ENCODE measurements at regions not wholly inside any gene's neighbourhood (a gene's known extent, or its start where the extent isn't known, plus 50 kb on each side); places are given as distances from the start of the nearest gene placed in this dataset.
"Not testable (repeated sequence)": the region's sequence is repeated elsewhere in the genome, so short reads cannot be mapped to it uniquely, and the experiment has no call there.

DNA sequence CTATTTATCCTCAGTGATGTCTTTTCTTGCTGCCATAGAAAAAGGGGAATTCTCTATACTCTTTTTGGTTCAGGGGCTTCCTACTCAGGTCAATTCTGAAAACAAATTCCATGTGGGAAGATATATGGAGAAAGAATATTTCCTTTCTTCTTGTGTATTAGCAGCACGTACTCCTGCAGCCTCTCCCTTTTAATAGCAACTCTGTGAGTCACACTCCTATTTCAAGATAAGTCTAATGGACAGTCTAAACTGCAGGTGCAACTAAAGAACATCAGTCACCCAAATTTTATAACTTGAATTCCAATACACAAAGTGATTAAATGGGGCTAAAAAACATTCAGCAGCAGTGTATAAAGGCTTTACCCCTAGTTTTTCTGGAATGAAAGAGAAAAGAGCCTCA, 942.2 kb downstream of the CNTNAP5 start:
- DNase-seq (ENCODE audit: low spot score) = no peak

DNA sequence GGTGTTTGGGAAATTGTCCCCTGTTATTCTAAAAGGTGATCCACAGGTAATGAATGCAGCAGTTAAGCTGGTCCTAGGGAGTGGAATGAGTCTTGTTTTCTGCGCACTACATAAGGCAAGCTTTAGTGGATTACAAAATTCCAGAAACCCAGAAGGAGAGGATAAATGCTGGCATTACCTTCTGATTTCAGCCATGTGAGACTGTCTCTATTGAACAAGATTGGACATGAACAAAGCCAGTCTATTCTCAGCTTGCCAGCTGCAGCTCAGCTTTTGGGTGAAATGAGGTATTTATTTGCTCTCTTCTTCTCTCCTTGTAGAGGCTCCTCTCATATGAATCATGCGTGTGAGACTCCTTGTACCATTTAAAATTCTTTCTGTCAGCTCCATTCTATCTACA, 944.9 kb downstream of the CNTNAP5 start:
- DNase-seq (ENCODE audit: low spot score) = no peak

DNA sequence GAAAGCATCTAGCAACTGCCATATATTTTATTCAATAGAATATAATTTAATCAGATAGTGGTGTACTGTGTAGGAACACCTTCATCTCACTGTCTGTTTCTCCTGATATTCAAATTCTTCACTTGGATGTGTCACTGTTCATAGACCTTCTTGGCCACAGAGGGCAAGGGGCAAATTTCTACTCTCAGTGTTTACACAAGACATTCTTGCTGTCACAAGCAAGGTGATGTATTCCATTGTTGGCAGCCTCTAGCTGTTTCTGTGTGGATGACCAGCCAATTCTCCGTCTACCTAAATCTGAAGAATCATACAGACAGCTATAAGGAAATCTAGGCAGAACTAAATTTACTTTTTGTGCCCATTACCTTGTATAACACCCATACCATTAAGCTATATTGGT, 948.3 kb downstream of the CNTNAP5 start:
- no peak for DNase-seq (ENCODE audit: low spot score)

DNA sequence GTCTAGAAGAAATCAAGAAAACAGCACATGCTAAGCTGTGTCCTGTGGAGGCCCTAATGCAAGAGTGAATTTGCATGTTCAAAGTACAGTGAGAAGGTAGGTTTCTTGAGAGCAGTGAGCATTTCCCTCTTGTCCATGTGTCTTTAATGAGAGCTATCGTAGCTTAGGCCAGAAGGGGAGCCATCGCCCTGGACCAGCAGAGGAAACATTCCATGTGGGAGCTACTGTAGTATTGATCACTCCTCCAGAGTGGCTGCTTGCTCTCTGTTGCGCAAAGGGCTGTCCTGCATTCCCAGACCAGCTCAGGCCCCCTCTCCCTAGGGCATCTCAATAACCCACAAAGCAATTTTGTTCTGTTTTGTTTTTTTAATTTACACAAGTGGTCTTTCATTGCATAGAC, 950.1 kb downstream of the CNTNAP5 start:
- DNase-seq (ENCODE audit: low spot score) = no peak

DNA sequence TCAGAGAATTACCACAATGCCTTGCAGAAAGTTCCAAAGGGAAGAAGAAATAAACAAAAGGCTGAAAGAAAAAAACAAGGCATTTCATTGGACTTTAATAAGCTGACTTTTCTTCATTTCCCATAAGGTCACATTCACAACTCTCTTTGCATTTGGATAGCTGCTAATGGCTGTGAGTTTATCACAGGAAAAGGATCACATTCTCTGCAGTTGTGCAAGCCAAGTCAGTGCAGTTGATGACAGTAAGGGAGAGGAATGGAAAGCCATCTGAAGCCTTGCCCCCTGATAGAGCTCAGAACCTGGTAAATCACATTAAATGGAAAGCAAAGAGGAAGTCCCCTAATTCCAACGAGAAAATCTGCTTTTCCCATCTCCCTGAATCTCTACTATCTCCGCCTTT, 950.6 kb downstream of the CNTNAP5 start:
- no peak for DNase-seq (ENCODE audit: low spot score)

DNA sequence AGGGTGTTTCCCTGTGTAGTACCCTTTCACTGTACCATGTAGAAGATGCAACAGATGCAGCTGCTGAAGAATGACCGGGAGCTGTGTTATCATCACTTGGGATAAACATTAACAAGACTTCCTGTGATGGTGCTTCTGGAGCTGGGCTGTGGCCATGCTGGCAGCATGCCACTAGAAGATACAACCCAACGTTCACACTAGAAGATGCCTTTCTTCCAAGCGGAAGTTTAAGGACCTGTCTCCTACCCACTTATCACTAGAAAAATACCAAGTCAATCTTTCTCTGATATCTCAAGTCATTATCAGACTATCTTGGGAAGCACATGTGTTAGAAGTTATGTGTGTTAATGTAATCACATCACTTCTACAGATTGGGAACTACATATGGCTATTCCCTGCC, 953.5 kb downstream of the CNTNAP5 start:
- no peak for DNase-seq (ENCODE audit: low spot score)

DNA sequence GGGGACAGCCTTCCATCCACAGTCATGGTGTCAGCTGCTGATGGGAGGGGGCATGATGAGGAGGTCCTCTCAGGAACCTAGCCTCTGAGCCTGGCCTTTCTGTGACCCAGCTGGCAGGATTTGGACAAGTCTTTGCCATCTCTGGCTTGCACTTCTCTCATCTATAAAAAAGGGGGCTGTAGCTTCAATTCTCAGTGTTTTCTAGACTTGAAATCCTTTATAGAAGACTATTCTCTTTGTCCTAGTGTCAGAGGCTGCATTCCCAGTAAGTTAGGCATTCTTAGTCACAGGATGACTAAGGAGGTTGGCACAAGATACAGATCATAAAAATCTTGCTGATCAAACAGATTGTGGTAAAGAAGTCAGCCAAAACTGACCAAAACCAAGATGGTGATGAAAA, 958.5 kb downstream of the CNTNAP5 start:
- no peak for DNase-seq (ENCODE audit: low spot score)

DNA sequence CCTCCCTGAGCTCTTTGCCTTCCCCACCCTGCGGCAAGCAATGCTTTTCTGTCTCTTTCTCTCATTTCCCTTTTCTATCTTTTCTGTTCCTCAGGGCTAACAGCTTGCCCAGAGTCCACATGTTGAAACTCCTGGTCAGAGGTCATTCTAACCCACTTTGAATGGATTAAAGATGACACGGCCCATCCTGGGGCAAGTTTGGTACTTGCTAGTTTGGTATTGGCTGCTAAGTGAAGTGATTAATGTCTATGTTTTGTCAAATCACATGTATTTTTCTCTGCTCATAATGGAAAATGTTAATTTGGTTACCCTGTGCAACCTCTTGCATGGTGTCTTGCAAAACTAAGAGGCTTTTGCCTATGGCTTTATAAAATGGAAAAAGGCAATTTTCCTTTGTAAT, 960.2 kb downstream of the CNTNAP5 start:
- DNase-seq (ENCODE audit: low spot score) = no peak

DNA sequence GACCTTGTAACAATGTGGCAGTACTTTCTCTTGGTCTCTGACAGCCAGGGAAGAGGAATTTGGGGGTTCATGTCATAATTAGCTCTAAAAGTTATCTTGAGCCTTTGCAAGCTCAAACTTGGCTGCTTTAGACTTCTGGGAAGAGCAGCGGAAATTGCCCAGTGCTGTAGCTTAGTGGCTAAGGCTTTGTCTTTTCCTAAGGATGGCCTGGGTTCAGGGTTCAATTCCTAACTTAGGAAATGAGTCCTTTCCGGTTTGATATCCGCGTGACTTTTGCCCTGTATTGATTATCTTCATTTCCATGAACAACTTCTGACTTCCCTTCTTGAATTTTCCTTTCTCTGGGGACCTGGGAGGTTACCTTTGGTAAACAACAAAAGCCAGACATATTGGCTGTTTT, 961.0 kb downstream of the CNTNAP5 start:
- no peak for DNase-seq (ENCODE audit: low spot score)

DNA sequence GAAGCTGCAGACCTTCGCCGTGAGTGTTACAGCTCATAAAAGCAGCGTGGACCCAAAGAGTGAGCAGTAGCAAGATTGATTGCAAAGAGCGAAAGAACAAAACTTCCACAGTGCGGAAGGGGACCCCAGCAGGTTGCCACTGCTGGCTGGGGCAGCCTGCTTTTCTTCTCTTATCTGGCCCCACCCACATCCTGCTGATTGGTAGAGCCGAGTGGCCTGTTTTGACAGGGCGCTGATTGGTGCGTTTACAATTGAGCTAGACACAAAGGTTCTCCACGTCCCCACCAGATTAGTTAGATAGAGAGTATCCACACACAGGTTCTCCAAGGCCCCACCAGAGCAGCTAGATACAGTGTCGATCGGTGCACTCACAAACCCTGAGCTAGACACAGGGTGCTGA, 961.8 kb downstream of the CNTNAP5 start:
- DNase-seq (ENCODE audit: low spot score) = not testable (repeated sequence)

DNA sequence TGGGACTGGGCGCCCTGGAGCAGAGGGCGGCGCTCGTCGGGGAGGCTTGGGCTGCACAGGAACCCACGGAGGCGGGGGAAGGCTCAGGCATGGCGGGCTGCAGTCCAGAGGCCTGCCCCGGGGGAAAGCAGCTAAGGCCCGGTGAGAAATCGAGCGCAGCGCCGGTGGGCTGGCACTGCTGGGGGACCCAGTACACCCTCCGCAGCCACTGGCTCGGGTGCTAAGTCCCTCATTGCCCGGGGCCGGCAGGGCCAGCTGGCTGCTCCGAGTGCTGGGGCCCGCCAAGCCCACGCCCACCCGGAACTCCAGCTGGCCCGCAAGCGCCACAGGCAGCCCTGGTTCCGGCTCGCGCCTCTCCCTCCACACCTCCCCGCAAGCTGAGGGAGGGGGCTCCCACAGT, 962.3 kb downstream of the CNTNAP5 start:
- DNase-seq (ENCODE audit: low spot score) = not testable (repeated sequence)

DNA sequence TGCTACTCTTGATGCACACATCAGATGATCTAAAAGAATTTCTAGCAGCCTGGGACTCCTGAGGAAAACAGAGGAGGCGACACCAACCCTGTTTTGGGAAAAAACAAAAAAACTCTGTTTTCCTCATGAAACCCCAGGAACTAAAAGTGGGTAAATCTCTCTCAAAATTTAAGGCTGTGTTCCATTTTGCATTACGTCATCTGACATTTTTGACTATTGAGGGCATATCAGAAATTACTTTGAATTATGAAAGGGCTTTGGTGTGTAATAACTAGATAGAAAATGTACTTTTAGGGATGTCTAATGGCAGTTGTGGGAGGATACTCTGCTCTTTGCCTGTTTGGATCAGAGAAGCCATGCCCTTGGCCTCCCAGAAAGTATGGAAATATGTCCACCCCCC, 963.0 kb downstream of the CNTNAP5 start:
- no peak for DNase-seq (ENCODE audit: low spot score)

DNA sequence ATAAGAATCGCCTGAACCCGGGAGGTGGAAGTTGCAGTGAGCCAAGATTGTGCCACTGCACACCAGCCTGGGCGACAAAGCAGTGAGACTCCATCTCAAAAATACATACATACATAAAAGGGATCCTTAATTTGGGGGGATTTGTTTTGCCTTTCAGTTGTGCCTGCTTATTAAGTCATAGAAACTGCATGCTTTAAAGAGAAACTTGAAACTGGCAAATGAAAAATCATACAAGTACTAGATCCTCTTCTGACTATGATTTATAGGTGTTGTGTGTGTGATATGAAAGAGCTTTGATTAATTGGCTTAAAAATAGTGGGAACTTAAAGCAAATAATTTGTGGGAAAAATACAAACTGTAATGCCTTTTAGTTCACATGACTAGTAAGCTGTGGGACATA, 963.7 kb downstream of the CNTNAP5 start:
- DNase-seq (ENCODE audit: low spot score) = no peak

DNA sequence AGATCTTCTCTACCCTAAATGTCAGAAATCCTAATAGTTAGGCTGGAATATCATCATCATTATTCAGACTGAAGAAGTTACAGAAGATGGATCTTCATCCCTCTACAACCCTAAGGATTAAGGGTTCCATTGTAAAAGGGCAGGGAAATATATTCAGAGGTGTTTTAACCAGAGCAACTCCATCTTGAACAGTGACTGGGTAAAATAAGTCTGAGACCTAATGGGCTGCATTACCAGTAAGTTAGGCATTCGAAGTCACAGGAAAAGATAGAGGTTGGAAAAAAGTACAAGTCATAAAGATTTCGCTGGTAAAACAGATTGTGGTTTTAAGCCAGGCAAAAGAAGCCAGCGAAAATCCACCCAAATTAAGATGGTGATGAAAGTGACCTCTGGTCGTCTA, 968.7 kb downstream of the CNTNAP5 start:
- no peak for DNase-seq (ENCODE audit: low spot score)

DNA sequence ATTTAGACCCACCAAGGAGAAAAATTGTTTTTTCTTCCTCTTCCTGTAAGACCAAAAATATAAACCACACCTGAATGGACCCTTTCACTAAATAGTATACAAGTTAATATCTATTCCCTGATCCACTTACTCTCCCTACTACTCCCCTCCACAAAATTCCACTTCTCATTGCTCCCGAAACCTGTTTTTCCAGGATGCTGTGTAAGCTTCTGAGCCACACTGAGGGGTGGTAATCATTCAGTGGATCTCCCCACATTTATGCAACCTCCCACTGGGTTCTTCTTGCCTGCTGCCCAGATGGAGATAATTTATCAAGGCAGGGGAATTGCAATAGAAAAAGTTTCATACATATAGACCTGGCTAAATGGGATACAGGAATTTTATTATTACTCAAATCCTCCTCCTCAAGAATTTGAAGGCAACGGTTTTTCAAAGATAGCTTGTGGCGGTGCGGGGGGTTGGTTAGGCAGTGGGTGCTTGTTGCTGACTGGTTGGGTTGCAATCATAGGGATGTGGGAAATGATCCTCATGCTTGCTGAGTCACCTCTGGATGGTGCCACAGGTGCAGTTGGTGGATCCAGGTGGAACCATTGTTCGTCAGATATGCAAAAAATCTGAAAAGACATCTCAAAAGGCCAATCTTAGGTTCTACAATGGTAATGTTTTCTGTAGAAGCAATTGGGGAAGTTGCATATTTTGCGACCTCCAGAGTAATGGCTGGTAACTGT, 970.3 kb downstream of the CNTNAP5 start:
- DNase-seq (ENCODE audit: low spot score) = no peak

DNA sequence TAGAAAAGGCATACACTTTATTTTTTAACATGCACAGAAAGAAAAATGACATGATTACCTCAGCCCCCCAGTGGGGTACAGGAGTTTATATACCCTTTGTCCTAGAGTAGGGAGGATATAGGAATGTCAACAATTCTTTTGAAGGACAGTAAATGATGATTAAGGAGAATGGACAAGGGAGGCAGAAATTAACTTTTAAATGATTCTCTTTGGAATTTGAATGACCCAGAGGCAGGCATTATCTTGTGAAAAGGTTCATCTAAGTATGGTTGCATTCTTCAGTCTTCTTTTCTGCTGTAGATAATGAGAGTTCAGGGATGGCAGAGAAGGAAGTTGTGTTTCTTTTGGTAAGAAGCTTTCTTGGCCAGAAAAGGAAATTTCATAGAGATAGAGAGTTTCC, 971.3 kb downstream of the CNTNAP5 start:
- DNase-seq (ENCODE audit: low spot score) = no peak

DNA sequence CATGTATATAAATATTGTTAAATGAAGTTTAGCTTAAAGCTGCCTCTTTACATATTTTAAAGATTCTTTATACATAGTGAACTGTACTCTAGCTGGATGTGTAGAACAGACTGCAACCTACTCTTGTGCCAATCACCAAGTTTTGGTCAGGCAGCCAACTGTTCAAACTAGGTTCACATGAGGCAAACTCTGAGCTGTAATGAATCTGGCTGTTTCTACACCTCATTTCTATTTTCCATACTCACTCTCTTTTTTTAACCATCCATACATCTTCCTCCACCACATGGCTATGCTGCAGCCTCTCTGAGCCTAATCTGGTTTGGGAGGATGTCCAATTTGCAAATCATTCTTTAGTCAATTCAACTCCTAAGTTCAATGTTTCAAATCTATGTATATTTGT, 974.8 kb downstream of the CNTNAP5 start:
- DNase-seq (ENCODE audit: low spot score) = no peak

DNA sequence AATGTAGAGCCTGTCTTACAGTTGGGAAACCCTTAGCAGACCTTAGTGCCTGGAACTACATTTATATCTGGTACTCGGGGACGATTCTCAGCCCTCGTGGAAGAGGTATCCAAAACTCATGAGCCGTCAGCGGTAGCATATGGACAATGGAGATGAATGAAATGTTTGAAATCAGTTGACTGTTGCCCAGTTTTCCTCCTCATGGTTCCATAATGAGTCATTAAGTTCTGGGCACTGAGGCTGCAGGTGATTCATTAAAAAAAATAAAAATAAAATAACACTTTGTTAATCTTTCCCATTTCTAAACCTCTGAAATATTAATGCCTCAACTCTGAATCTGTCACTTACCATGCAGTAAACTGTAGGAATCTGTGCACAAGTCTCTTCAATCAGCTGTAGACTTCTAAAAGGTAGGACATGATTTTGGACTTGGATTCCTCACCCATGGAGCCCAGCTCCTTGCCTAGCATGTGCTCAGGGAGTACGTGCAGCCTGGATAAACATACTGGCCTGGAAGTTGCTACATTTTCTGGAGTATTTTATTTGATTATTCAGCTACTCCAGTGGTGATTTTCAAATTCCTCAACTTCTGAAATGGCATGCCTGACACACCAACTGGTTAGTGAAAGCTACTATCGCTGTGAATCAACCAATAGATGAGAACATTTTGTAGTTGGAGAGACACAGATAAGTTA, 979.2 kb downstream of the CNTNAP5 start:
- DNase-seq (ENCODE audit: low spot score) = no peak

DNA sequence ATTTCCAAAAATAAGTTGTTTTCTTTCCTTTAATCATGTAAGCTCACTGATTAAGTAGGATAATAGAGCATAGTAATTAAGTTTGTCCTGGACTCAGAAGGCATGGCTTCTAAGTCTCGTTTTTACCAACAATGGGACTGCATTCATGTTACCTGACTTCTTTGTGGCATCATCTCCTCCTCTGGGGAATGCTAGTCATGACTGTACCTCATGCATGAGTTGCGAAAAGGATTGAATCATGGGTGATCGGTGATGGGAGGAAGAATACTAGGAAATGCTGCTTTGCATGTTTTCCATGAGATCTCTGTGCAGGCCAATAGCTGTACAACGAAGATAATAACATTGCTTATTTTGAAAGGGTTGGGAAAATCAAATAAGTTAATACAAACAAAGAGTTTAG, 981.6 kb downstream of the CNTNAP5 start:
- DNase-seq (ENCODE audit: low spot score) = no peak

DNA sequence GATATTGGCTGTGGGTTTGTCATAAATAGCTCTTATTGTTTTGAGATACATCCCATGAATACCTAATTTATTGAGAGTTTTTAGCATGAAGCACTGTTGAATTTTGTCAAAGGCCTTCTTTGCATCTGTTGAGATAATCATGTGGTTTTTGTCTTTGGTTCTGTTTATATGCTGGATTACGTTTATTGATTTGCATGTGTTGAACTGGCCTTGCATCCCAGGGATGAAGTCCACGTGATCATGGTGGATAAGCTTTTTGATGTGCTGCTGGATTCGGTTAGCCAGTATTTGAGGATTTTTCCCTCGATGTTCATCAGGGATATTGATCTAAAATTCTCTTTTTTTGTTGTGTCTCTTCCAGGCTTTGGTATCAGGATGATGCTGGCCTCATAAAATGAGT, 1003.6 kb downstream of the CNTNAP5 start:
- not testable (repeated sequence) for DNase-seq (ENCODE audit: low spot score)

DNA sequence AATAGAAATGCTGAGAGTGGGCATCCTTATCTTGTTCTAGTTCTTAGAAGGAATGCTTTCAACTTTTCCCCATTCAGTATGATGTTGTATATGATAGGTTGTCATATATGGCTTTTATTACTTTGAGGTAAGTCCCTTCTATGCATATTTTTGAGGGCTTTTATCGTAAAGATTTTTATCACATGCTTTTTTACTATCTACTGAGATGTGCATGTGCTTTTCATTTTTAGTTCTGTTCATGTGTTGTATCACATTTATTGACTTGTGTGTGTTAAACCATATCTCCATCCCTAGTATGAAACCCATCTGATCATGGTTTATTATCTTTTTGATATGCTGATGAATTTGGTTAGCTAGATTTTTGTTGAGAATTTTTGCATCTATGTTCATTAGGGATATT, 1008.8 kb downstream of the CNTNAP5 start:
- DNase-seq (ENCODE audit: low spot score) = no peak

DNA sequence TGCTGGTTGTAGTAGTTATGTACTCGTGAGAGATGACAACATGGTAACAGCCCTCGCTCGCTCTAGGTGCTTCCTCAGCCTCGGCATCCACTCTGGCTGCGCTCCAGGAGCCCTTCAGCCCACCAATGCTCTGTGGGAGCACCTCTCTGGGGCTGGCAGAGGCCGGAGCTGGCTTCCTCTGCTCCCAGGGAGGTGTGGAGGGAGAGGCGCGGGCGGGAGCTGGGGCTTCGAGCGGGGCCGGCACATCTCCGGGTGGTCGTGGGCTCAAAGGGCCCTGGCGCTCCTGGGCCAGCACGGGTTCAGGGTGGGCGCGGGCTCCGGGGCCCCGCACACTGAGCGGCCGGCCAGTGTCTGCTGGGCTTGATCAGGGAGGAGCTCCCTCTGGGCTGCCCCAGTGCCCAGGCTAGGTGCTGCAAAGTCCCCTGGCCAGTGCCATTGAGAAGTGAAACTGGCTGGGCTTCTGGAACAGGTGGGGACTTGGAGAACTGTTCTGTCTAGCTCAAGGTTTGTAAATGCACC, 1012.1 kb downstream of the CNTNAP5 start:
- DNase-seq (ENCODE audit: low spot score) = no peak

DNA sequence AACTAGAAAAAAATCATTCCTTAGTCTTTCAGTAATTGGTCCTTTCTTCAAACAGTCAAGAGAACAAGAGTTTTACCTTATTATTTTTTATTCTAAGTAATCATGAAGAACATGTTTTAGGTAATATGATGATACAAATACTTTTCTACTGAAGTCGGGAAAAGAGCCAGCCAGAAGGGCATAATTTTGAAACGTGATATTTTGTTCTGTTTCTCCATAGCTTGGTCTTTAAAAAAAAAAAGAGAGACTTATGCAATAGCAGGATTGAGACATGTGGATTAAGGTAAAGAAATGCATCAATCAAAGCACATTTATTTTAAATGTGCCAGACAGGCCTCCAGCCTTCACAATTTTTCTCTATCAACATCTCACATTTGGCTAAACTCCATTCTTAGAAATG, 1016.8 kb downstream of the CNTNAP5 start:
- DNase-seq (ENCODE audit: low spot score) = no peak

DNA sequence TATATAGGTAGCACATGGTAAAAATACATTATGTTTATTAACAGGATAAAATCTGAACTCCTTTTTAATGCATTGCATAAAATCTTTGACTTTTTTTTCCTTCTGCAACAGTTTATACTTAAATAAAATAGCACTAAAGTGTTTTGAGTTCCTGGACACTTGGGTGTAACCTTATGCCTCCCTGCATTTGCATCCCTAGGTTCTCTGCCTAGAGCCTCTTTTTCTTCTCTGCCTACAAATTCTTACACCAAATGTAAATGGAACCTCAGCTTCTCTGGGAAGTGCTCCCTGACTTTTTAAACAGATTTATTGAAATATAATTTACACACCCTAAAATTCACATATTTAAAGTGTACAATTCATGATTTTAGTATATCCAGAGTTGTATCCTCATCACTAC, 1017.6 kb downstream of the CNTNAP5 start:
- no peak for DNase-seq (ENCODE audit: low spot score)

All from hepatic stellate cell (primary cell).